Left ventricle myocardium inferior (tissue), 1 donor: ENCODE measurements at regions not wholly inside any gene's neighbourhood (a gene's known extent, or its start where the extent isn't known, plus 50 kb on each side); places are given as distances from the start of the nearest gene placed in this dataset.

ENCODE experiments used
- DNase-seq: peaks from one replicate; pipeline ENCODE4 v3.0.0-alpha.2; 2020
- H3K27ac ChIP-seq: fragments of 200-600 bp; replicated peaks from 2 replicates; pipeline ENCODE4 v1.8.0; 2021
- H3K27me3 ChIP-seq: fragments of 200-600 bp; 2 replicates; pipeline ENCODE4 v1.8.0; 2021; ENCODE audit warnings: low read depth
- H3K36me3 ChIP-seq: fragments of 200-600 bp; 2 replicates; pipeline ENCODE4 v1.8.0; 2021
- H3K4me1 ChIP-seq: fragments of 200-600 bp; 2 replicates; pipeline ENCODE4 v1.8.0; 2021
- H3K4me3 ChIP-seq: fragments of 200-600 bp; 2 replicates; pipeline ENCODE4 v1.8.0; 2021; ENCODE audit warnings: mild to moderate bottlenecking, moderate library complexity
- H3K9me3 ChIP-seq: fragments of 200-600 bp; replicated peaks from 2 replicates; pipeline ENCODE4 v1.8.0; 2021
- intact Hi-C: fragments of 100-400 bp; cut with micrococcal nuclease; formaldehyde crosslinking; loops from one replicate; pipeline ENCODE4 v1.11.0; 2022
- TF ChIP-seq, protein P1 (sequence below): fragments of 200-600 bp; IDR thresholded peaks from 2 replicates; pipeline ENCODE4 v1.8.0; 2021; ENCODE audit warnings: antibody characterized with exemption, mild to moderate bottlenecking, borderline replicate concordance
- donor health status: DM: no; HTN: yes; CAD: no; lungs with severe emphysema.

DNA sequence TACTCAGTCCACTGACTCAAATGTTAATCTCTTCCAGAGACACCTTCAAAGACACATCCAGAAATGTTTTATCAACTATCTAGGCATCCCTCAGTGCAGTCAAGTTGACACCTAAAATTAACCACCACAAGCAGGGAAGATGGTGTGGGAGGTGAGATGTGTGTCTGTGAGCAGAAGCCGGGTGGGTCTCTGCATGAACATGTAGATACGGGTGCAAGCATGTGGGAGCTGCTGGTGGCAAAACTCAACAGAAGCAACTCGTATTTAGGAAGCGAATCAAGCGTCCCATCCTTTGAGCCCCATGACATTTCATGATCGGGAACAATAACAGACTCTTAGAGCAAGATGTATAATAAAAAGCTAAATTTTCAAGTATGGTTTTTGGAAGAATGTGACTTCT is 110.0 kb upstream of the C14orf180 start:
- DNase-seq, result no peak
- Histone ChIP-seq H3K27me3 (peaks cover 69% of the 10 kb centered on the region), H3K4me3 (no peak overlapping the region), H3K4me1 (no peaks in the 10 kb centered on the region), H3K27ac (no peak overlapping the region), H3K9me3 (no peaks in the 10 kb centered on the region), H3K36me3 (no peaks in the 10 kb centered on the region)
- intact Hi-C loops, result no loop called here
- TF ChIP-seq, protein P1, sequence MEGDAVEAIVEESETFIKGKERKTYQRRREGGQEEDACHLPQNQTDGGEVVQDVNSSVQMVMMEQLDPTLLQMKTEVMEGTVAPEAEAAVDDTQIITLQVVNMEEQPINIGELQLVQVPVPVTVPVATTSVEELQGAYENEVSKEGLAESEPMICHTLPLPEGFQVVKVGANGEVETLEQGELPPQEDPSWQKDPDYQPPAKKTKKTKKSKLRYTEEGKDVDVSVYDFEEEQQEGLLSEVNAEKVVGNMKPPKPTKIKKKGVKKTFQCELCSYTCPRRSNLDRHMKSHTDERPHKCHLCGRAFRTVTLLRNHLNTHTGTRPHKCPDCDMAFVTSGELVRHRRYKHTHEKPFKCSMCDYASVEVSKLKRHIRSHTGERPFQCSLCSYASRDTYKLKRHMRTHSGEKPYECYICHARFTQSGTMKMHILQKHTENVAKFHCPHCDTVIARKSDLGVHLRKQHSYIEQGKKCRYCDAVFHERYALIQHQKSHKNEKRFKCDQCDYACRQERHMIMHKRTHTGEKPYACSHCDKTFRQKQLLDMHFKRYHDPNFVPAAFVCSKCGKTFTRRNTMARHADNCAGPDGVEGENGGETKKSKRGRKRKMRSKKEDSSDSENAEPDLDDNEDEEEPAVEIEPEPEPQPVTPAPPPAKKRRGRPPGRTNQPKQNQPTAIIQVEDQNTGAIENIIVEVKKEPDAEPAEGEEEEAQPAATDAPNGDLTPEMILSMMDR, result no peak

DNA sequence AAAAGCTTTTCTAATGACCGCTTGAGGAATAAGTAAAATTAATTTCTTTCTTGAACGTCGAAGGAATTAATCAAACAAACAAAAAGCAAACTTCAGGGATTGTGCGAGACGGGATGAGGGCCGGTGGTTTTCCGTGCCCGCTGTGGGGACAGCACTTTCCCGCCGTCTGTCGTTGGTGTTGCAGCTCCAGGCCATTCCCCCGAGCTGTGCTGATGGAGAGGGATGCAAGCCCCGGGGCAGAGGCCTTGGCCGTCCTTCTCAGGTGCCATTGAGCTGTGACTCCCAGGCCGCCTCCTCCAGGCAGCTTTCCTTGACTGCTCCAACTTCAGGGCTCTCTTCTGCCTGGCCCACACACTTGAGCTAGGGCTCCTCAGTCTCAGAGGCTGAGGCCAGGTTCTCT is 109.0 kb upstream of the C14orf180 start:
- Histone ChIP-seq H3K4me1 (no peaks in the 10 kb centered on the region), H3K27me3 (peaks cover 69% of the 10 kb centered on the region), H3K27ac (no peak overlapping the region), H3K4me3 (no peak overlapping the region), H3K9me3 (no peaks in the 10 kb centered on the region), H3K36me3 (no peaks in the 10 kb centered on the region)
- intact Hi-C loops, result no loop called here
- TF ChIP-seq, protein P1, result no peak
- no peak for DNase-seq

DNA sequence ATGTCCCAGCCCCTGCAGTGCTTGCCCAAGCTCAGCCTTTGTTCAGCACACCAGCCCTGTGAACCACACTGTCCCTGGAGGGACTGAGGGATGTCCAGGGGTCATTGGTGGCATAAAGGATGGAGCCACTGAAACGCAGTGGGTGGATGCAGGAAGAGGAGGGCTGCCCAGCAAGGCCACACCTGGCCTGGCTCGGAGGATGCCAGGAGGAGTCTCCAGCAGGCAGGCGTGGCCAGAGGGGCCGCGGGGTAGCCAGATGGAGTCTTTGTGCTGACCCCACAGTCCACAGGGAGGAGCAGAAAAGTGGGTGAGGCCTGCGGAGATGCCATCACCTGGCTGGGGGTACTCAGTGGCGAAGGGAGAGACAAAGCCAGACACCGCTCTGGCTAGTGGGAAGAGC is 108.5 kb upstream of the C14orf180 start:
- H3K4me1 ChIP-seq, result no peaks in the 10 kb centered on the region
- no peak overlapping the region for H3K4me3 ChIP-seq
- no peak for DNase-seq
- H3K36me3 ChIP-seq, result no peaks in the 10 kb centered on the region
- peaks cover 69% of the 10 kb centered on the region for H3K27me3 ChIP-seq
- TF ChIP-seq, protein P1, result no peak
- intact Hi-C loops, result no loop called here
- H3K27ac ChIP-seq, result no peak overlapping the region
- H3K9me3 ChIP-seq, result no peaks in the 10 kb centered on the region

DNA sequence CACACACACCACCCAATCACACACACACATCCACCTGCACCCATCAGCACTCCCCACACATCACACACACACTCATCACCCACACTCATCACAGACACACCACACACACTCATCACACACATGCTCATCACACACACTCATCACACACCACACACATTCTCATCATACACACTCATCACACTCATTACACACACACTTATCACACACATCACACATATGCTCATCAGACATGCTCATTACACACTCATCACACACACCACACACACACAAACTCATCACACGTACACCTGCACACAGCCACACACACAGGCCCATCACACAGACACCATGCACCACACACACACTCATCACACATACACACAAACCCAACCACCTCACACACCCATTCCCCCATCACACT is 107.5 kb upstream of the C14orf180 start:
- intact Hi-C loops, result no loop called here
- peaks cover 71% of the 10 kb centered on the region for H3K27me3 ChIP-seq
- no peak overlapping the region for H3K27ac ChIP-seq
- no peak for DNase-seq
- H3K4me3 ChIP-seq, result no peak overlapping the region
- H3K4me1 ChIP-seq, result no peaks in the 10 kb centered on the region
- no peaks in the 10 kb centered on the region for H3K9me3 ChIP-seq
- TF ChIP-seq, protein P1, result no peak
- no peaks in the 10 kb centered on the region for H3K36me3 ChIP-seq

DNA sequence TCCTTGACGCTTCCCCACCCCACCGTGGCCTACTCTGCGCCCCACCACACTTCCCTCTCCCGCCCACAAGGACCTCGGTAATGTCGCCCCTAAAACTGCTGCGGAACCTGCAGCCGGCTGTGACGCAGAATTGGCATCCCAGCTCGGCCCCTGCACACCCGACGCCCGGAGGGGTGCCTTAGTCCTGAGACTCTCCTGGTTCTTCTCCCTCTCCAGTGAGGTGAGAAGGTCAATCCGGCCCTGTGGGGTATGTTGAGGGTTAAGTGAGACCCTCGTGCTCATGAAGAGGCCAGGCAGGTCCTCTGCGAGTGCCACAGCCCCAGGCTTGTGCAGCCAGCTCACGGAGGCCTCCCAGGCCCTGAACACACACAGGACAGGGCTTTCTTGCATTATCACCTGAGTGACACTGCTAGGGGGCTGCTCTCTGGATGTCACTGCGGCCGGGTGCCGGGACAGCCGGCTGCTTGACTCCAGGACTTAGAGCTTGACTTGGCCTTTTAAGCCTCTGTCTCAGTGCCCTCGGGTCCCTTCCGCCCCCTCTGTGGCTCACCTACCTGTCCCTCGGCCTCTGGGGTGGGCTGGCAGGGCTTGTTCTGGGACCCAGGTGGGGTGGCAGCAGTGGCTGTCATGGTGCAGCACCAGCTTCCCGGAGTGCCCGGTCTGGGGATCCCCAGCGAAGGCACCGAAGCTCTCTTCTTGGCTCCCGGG is 106.9 kb upstream of the C14orf180 start:
- peaks cover 75% of the 10 kb centered on the region for H3K27me3 ChIP-seq
- DNase-seq, result no peak
- no peaks in the 10 kb centered on the region for H3K36me3 ChIP-seq
- no peaks in the 10 kb centered on the region for H3K9me3 ChIP-seq
- intact Hi-C loops, result no loop called here
- no peaks in the 10 kb centered on the region for H3K4me1 ChIP-seq
- TF ChIP-seq, protein P1, result no peak
- no peak overlapping the region for H3K27ac ChIP-seq
- no peak overlapping the region for H3K4me3 ChIP-seq

DNA sequence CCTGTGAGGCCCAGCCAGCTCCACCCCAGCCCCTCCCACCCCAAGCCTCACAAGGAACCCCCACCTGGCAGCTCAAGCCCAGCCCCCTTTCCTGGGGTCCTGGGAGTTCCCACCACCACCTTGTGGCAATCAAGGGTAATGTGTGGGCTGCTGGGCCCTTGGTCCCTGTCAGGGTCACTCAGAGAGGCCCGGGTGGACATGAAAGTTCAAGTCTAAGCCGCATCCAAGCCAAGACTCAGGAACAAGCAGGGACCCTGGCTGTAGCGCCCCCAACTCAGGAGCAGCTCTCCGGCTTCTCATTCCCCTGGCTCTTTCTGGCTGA is 106.4 kb upstream of the C14orf180 start:
- Histone ChIP-seq H3K4me1 (no peaks in the 10 kb centered on the region), H3K36me3 (no peaks in the 10 kb centered on the region), H3K9me3 (no peaks in the 10 kb centered on the region), H3K27me3 (peaks cover 72% of the 10 kb centered on the region), H3K27ac (no peak overlapping the region), H3K4me3 (no peak overlapping the region)
- intact Hi-C loops, result no loop called here
- TF ChIP-seq, protein P1, result no peak
- DNase-seq, result no peak
